Right atrium auricular region (tissue), 2 donors: ENCODE measurements at regions not wholly inside any gene's neighbourhood (a gene's known extent, or its start where the extent isn't known, plus 50 kb on each side); places are given as distances from the start of the nearest gene placed in this dataset.

ENCODE experiments used
- DNase-seq: peaks from one replicate; pipeline ENCODE4 v3.0.0-alpha.2; 2019; ENCODE audit warnings: low spot score
- H3K27ac ChIP-seq, 2 donors: fragments of 200-600 bp; sonication (generic); 1 replicate in 1 of 2; 2 replicates in 1 of 2; pipeline ENCODE4 v1.5.1; 2016 to 2019
- H3K27me3 ChIP-seq, 2 donors: fragments of 200-600 bp; sonication (generic); one replicate each; pipeline versions ENCODE4 v1.5.1 to v1.6.0; 2017 to 2019
- H3K36me3 ChIP-seq: fragments of 200-600 bp; sonication (generic); one replicate; pipeline ENCODE4 v1.5.1; 2016
- H3K4me1 ChIP-seq, 2 donors: fragments of 200-600 bp; sonication (generic); one replicate each; pipeline versions ENCODE4 v1.5.1 to v1.6.0; 2017 to 2019
- H3K4me3 ChIP-seq, 2 donors: fragments of 200-600 bp; sonication (generic); 1 replicate in 1 of 2; 2 replicates in 1 of 2; pipeline ENCODE4 v1.5.1; 2017 to 2019; ENCODE audit warnings: mild to moderate bottlenecking in 1 of 2, moderate library complexity in 1 of 2
- H3K9me3 ChIP-seq, 2 donors: fragments of 200-600 bp; sonication (generic); one replicate each; pipeline ENCODE4 v1.5.1; 2019
- CTCF ChIP-seq, 2 donors: fragments of 200-600 bp; sonication (generic); IDR thresholded peaks; one replicate each; pipeline ENCODE4 v1.5.1; 2019; ENCODE audit warnings: antibody characterized with exemption in 2 of 2

DNA sequence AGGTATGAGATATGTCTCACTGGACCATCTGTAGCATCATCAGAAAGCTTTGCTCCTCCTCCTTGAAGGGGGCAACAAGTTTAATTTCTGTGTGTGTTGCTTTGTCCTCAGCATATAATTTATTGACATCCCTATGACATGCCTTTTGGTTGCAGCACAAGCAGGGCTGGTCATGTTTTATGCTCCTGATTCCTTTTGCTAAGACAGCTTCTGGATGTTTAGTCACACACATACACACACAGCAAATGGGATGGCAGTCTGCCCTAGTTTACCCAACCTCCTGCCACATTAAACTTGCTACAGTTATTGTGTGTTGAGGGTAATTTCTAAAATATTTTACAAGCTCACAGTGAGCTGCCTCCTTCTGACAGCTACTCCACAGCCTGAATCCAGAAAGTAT, 217.9 kb upstream of the RXFP2 start:
- Histone ChIP-seq H3K27me3 (no peaks in the 10 kb centered on the region), H3K36me3 (no peaks in the 10 kb centered on the region), H3K4me1 (no peaks in the 10 kb centered on the region), H3K9me3 (no peaks in the 10 kb centered on the region), H3K27ac (no peak overlapping the region), H3K4me3 (no peak overlapping the region)
- no peak for TF ChIP-seq CTCF (IDR thresholded peaks at IDR 0.05)
- no peak for DNase-seq

DNA sequence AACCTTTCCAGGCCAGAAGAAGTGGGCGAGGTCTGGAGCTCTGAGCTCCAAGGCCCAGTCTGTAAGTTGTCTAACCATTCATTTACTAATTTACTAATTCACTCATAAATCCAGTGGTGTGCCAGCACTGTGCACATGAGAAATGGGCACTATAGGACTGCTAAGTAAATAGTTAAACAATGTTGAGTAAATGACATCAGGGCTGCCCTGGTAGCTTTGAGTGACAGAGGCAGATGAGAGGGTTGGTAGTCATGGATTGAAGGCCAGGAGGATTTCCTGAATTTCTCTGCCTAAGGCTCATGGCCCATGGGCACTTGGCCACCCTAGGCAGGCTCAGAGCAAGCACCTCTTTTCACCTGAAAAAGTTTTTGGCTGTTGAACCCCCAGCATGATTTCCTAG, 216.9 kb upstream of the RXFP2 start:
- no peaks in the 10 kb centered on the region for H3K27me3 ChIP-seq
- H3K9me3 ChIP-seq, result no peaks in the 10 kb centered on the region
- no peak for TF ChIP-seq CTCF (IDR thresholded peaks at IDR 0.05)
- H3K4me3 ChIP-seq, result no peak overlapping the region
- H3K36me3 ChIP-seq, result no peaks in the 10 kb centered on the region
- H3K27ac ChIP-seq, result no peak overlapping the region
- DNase-seq, result no peak
- no peaks in the 10 kb centered on the region for H3K4me1 ChIP-seq

DNA sequence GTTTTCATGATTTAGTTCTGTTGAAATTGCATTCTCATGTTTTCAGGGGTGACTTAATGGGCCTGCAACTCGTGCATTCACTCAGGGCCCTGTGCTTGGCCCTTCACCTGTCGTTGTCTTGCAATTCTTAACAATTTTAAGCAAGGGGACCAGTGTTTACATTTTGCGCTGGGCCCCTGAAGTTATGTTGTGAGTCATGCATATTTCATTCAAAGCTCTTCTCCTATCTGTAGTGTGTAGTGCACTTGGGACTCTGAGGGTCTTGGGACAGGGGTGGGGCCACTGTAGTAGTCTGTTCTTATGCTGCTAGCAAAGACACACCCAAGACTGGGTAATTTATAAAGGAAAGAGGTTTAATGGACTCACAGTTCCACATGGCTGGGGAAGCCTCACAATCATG, 211.2 kb upstream of the RXFP2 start:
- H3K4me3 ChIP-seq, result no peak overlapping the region
- no peak for DNase-seq

GRCh38 chr13:31528758-31529157, 210.6 kb upstream of the RXFP2 start:
- no peak for DNase-seq
- TF ChIP-seq CTCF (IDR thresholded peaks at IDR 0.05), result no peak
- no peaks in the 10 kb centered on the region for H3K27me3 ChIP-seq
- H3K36me3 ChIP-seq, result no peaks in the 10 kb centered on the region
- H3K27ac ChIP-seq, result no peak overlapping the region
- no peak overlapping the region for H3K4me3 ChIP-seq
- H3K4me1 ChIP-seq, result no peaks in the 10 kb centered on the region
- no peaks in the 10 kb centered on the region for H3K9me3 ChIP-seq

More for the DNA sequence above, 211.2 kb upstream of the RXFP2 start:
- Histone ChIP-seq H3K27ac (no peak overlapping the region), H3K9me3 (no peaks in the 10 kb centered on the region), H3K4me1 (no peaks in the 10 kb centered on the region), H3K27me3 (no peaks in the 10 kb centered on the region), H3K36me3 (no peaks in the 10 kb centered on the region)
- no peak for TF ChIP-seq CTCF (IDR thresholded peaks at IDR 0.05)

- H3K36me3 ChIP-seq, result no peaks in the 10 kb centered on the region
- H3K27ac ChIP-seq, result no peak overlapping the region
- no peaks in the 10 kb centered on the region for H3K27me3 ChIP-seq
- DNase-seq, result no peak
- no peaks in the 10 kb centered on the region for H3K4me1 ChIP-seq
- no peak for TF ChIP-seq CTCF (IDR thresholded peaks at IDR 0.05)
- H3K4me3 ChIP-seq, result no peak overlapping the region
- no peaks in the 10 kb centered on the region for H3K9me3 ChIP-seq
Measured at GRCh38 chr13:31530922-31531321, 208.4 kb upstream of the RXFP2 start.

- H3K36me3 ChIP-seq, result no peaks in the 10 kb centered on the region
- H3K27ac ChIP-seq, result no peak overlapping the region
- no peaks in the 10 kb centered on the region for H3K27me3 ChIP-seq
- H3K4me3 ChIP-seq, result no peak overlapping the region
- TF ChIP-seq CTCF (IDR thresholded peaks at IDR 0.05), result no peak
- no peaks in the 10 kb centered on the region for H3K9me3 ChIP-seq
- no peak for DNase-seq
- no peaks in the 10 kb centered on the region for H3K4me1 ChIP-seq
Measured at GRCh38 chr13:31537052-31537451, 202.3 kb upstream of the RXFP2 start.
